HepG2 (cell line): ENCODE measurements at regions not wholly inside any gene's neighbourhood (a gene's known extent, or its start where the extent isn't known, plus 50 kb on each side); places are given as distances from the start of the nearest gene placed in this dataset.

ENCODE experiments used
- ATAC-seq: fragments of 200-7000 bp; cut with Tn5 transposase; 3 replicates; pipeline ENCODE4 v1.9.1; 2020; ENCODE audit warnings: mild to moderate bottlenecking, moderate library complexity
- BruUV-seq: library from RNA; stranded (reverse); fragments of 400-500 nt; replicated peaks from 2 replicates; lab custom pipeline; 2021; lab: Mats Ljungman, UMichigan
- CTCF ChIA-PET: fragments of 300-600 bp; formaldehyde crosslinking; extraction: SDS; loops from one replicate; lab custom pipeline; 2021; ENCODE audit warnings: low total read pairs, inconsistent platforms, low intra/inter-chr PET ratio; lab: Yijun Ruan, JAX
- POLR2A ChIA-PET: fragments of 350-600 bp; sonication (Branson Sonifier 250); formaldehyde crosslinking; loops from one replicate; lab custom pipeline; 2020; ENCODE audit warnings: antibody characterized with exemption, inconsistent platforms; lab: Yijun Ruan, JAX
- DNase-seq: peaks from one replicate; pipeline ENCODE4 v3.0.0-alpha.2; 2015; ENCODE audit warnings: low spot score
- FAIRE-seq: peaks from 3 replicates; lab custom pipeline; 2011; peaks lifted over from hg19 to GRCh38; lab: Jason Lieb, UNC
- H2AFZ ChIP-seq: one replicate; pipeline ENCODE4 v1.6.1; 2011; ENCODE audit warnings: low read length, inconsistent platforms
- H3K27ac ChIP-seq: fragments of 300-600 bp; 3 replicates; pipeline ENCODE4 v1.8.0; 2011; ENCODE audit warnings: mixed run types, mild to moderate bottlenecking, mixed read lengths, low read length, inconsistent platforms; ENCODE audit not compliant: insufficient read depth; ENCODE audit errors: extremely low read length
- H3K27me3 ChIP-seq, 2 experiments: fragments of 200-600 bp in 1 of 2; 2 replicates in 1 of 2; 3 replicates in 1 of 2; pipeline versions ENCODE4 v1.6.0 to v1.8.0; 2011; ENCODE audit warnings: low read length in 2 of 2, mild to moderate bottlenecking in 2 of 2, moderate library complexity in 2 of 2, inconsistent platforms in 1 of 2; ENCODE audit not compliant: insufficient read depth in 2 of 2, control insufficient read depth in 1 of 2
- H3K36me3 ChIP-seq, 2 experiments: fragments of 200-600 bp in 1 of 2; replicated peaks in 1 of 2; 2 replicates in 1 of 2; 3 replicates in 1 of 2; pipeline versions ENCODE4 v1.5.1 to v1.8.0; 2011; ENCODE audit warnings: low read length in 2 of 2, inconsistent platforms in 1 of 2; ENCODE audit not compliant: insufficient read depth in 2 of 2, control insufficient read depth in 1 of 2
- H3K4me1 ChIP-seq: 2 replicates; pipeline ENCODE4 v1.5.1; 2012; ENCODE audit warnings: low read length, inconsistent platforms; ENCODE audit not compliant: insufficient read depth
- H3K4me2 ChIP-seq: 2 replicates; pipeline ENCODE4 v1.6.0; 2011; ENCODE audit warnings: low read depth, low read length, inconsistent platforms
- H3K4me3 ChIP-seq, 3 experiments: fragments of 200-600 bp in 1 of 3; sonication (generic), shearing (Covaris generic) in 1 of 3; replicated peaks in 1 of 3; 2 replicates each; pipeline ENCODE4 v1.5.1; 2011 to 2016; ENCODE audit warnings: low read length in 3 of 3, inconsistent platforms in 2 of 3, low read depth in 2 of 3, mild to moderate bottlenecking in 2 of 3, control low read depth in 1 of 3, mixed read lengths in 1 of 3; ENCODE audit not compliant: insufficient read depth in 1 of 3
- H3K79me2 ChIP-seq: one replicate; pipeline ENCODE4 v1.6.1; 2011; ENCODE audit warnings: low read length, inconsistent platforms; ENCODE audit not compliant: insufficient read depth
- H3K9ac ChIP-seq: 2 replicates; pipeline ENCODE4 v1.6.0; 2011; ENCODE audit warnings: mild to moderate bottlenecking, low read depth, low read length, inconsistent platforms; ENCODE audit not compliant: insufficient read depth
- H3K9me3 ChIP-seq: 2 replicates; pipeline ENCODE4 v1.5.1; 2012; ENCODE audit warnings: mild to moderate bottlenecking, low read length
- H4K20me1 ChIP-seq: 2 replicates; pipeline ENCODE4 v1.6.0; 2011; ENCODE audit warnings: inconsistent platforms, mild to moderate bottlenecking, low read length, moderate library complexity; ENCODE audit not compliant: insufficient read depth
- ATM ChIP-seq: fragments of 450-650 bp; IDR thresholded peaks from 2 replicates; pipeline ENCODE4 v1.7.1; 2017; ENCODE audit warnings: mild to moderate bottlenecking, borderline replicate concordance
- GABPB1 ChIP-seq: IDR thresholded peaks from 2 replicates; pipeline ENCODE4 v1.6.1; 2016; ENCODE audit warnings: mild to moderate bottlenecking, missing genetic modification reagents, moderate library complexity, missing compliant biosample characterization
- HNRNPH1 ChIP-seq: fragments of 200-400 bp; formaldehyde crosslinking; optimal IDR thresholded peaks from 2 replicates; pipeline ENCODE3; 2017; ENCODE audit warnings: mild to moderate bottlenecking, low read depth, low read length
- HOMEZ ChIP-seq: IDR thresholded peaks from 2 replicates; pipeline ENCODE4 v1.6.1; 2016; ENCODE audit warnings: low read depth
- JDP2 ChIP-seq: sonication (generic); formaldehyde crosslinking; IDR thresholded peaks from 2 replicates; pipeline ENCODE4 v1.8.1; 2022; ENCODE audit warnings: missing genetic modification reagents, borderline replicate concordance
- MIER2 ChIP-seq: IDR thresholded peaks from 2 replicates; pipeline ENCODE4 v1.6.1; 2016; ENCODE audit warnings: missing biosample characterization, missing genetic modification reagents
- MYPOP ChIP-seq: sonication (generic); formaldehyde crosslinking; IDR thresholded peaks from 2 replicates; pipeline ENCODE4 v1.8.1; 2023; ENCODE audit warnings: mild to moderate bottlenecking, moderate library complexity, missing genetic modification reagents
- RBM39 ChIP-seq: fragments of 200-400 bp; formaldehyde crosslinking; IDR thresholded peaks from one replicate; pipeline ENCODE4 v1.6.1; 2018; ENCODE audit warnings: antibody characterized with exemption, mild to moderate bottlenecking, low read depth, low read length; ENCODE audit not compliant: poor library complexity, severe bottlenecking
- RORA ChIP-seq: sonication (generic); formaldehyde crosslinking; IDR thresholded peaks from 2 replicates; pipeline ENCODE4 v1.5.0; 2020; ENCODE audit warnings: mild to moderate bottlenecking, missing genetic modification reagents, moderate library complexity
- SP5 ChIP-seq: IDR thresholded peaks from 2 replicates; pipeline ENCODE4 v1.6.1; 2016; ENCODE audit warnings: low read depth, borderline replicate concordance
- TRAFD1 ChIP-seq: sonication (generic); formaldehyde crosslinking; IDR thresholded peaks from 2 replicates; pipeline ENCODE4 v1.5.1; 2020; ENCODE audit warnings: missing genetic modification reagents, mild to moderate bottlenecking, borderline replicate concordance
- ZMYM3 ChIP-seq: sonication (generic); formaldehyde crosslinking; IDR thresholded peaks from 2 replicates; pipeline ENCODE4 v1.5.1; 2020; ENCODE audit warnings: mild to moderate bottlenecking, missing genetic modification reagents
- ZNF280D ChIP-seq: sonication (generic); formaldehyde crosslinking; IDR thresholded peaks from 2 replicates; pipeline ENCODE4 v1.5.1; 2020; ENCODE audit warnings: mild to moderate bottlenecking, missing genetic modification reagents
- ZNF337 ChIP-seq: sonication (generic); formaldehyde crosslinking; IDR thresholded peaks from 2 replicates; pipeline ENCODE4 v1.5.1; 2020; ENCODE audit warnings: missing genetic modification reagents, low read depth, mild to moderate bottlenecking, borderline replicate concordance
- ZNF441 ChIP-seq: sonication (generic); formaldehyde crosslinking; IDR thresholded peaks from 2 replicates; pipeline ENCODE4 v1.7.0; 2021; ENCODE audit warnings: missing genetic modification reagents, borderline replicate concordance
- ZNF468 ChIP-seq: sonication (generic); formaldehyde crosslinking; IDR thresholded peaks from 2 replicates; pipeline ENCODE4 v1.8.0; 2022; ENCODE audit warnings: mild to moderate bottlenecking, moderate library complexity, missing genetic modification reagents
- ZNF577 ChIP-seq: sonication (generic); formaldehyde crosslinking; IDR thresholded peaks from 2 replicates; pipeline ENCODE4 v1.4.0; 2020; ENCODE audit warnings: mild to moderate bottlenecking, low read depth, missing genetic modification reagents, borderline replicate concordance
- ZNF772 ChIP-seq: sonication (generic); formaldehyde crosslinking; IDR thresholded peaks from 2 replicates; pipeline ENCODE4 v1.5.0; 2020; ENCODE audit warnings: mild to moderate bottlenecking, missing genetic modification reagents
- in situ Hi-C: cut with HindIII; loops from 2 replicates; pipeline ENCODE4 v1.10.0; 2017; ENCODE audit warnings: low pct_unique_long_range_greater_than_20kb; ENCODE audit not compliant: extremely low pct_ligation_motif_present
- intact Hi-C: fragments of 100-400 bp; cut with micrococcal nuclease; formaldehyde crosslinking; loops from one replicate; pipeline ENCODE4 v1.10.0; 2022; ENCODE audit not compliant: unreplicated experiment

GRCh38 chr5:133873449-133873848 is 95.0 kb downstream of the C5orf15 start (continued):
- TF ChIP-seq HOMEZ (CRISPR knock-in tag) = no peak
- TF ChIP-seq ZNF468 = no peak
- TF ChIP-seq RBM39 = no peak

GRCh38 chr5:133870661-133871060 is 97.8 kb downstream of the C5orf15 start:
- H3K9ac ChIP-seq = no peak overlapping the region
- no peak for ATAC-seq
- in situ Hi-C loops = no loop called here

More at GRCh38 chr5:133870661-133871060, 97.8 kb downstream of the C5orf15 start:
- H3K27me3 ChIP-seq = peaks cover 0 to 28% of the 10 kb centered on the region in 2 experiments; a peak in 3 of 5 replicates
- H3K27ac ChIP-seq = no peak overlapping the region
- DNase-seq = no peak
- H2AFZ ChIP-seq = no peak overlapping the region
- no peak overlapping the region for H3K4me2 ChIP-seq
- no TSS peak for BruUV-seq
- ChIA-PET POLR2A (no interaction called here), CTCF (interaction anchor here (1.0 kb wide), 1 partner anchor 447 kb away, joined by 3 read pairs; no protein-coding TSS in a partner anchor)
- no peak overlapping the region for H3K4me3 ChIP-seq
- FAIRE-seq = no peak
- TF ChIP-seq GABPB1 (CRISPR knock-in tag) (no peak), ATM (no peak), ZNF337 (CRISPR knock-in tag) (no peak), ZNF441 (CRISPR knock-in tag) (no peak), JDP2 (CRISPR knock-in tag) (no peak), RORA (CRISPR knock-in tag) (no peak), ZNF577 (CRISPR knock-in tag) (no peak), ZMYM3 (CRISPR knock-in tag) (no peak), SP5 (CRISPR knock-in tag) (no peak), ZNF280D (no peak), MIER2 (CRISPR knock-in tag) (no peak), MYPOP (CRISPR knock-in tag) (no peak), HNRNPH1 (no peak), ZNF772 (CRISPR knock-in tag) (no peak), TRAFD1 (CRISPR knock-in tag) (no peak)
- no peaks in the 10 kb centered on the region for H3K9me3 ChIP-seq
- no peaks in the 10 kb centered on the region for H3K36me3 ChIP-seq
- no peaks in the 10 kb centered on the region for H3K4me1 ChIP-seq
- no peaks in the 10 kb centered on the region for H3K79me2 ChIP-seq
- intact Hi-C loops = no loop called here
- no peaks in the 10 kb centered on the region for H4K20me1 ChIP-seq
